ENCODE measurements at regions not wholly inside any gene's neighbourhood (a gene's known extent, or its start where the extent isn't known, plus 50 kb on each side); places are given as distances from the start of the nearest gene placed in this dataset.
A peak's percentile ranks its signal among the peaks of the same experiment; 100 is the strongest.

- DNase-seq, result no peak
Observed at GRCh38 chr17:15109608-15110007, 155.5 kb downstream of the PMP22 start.

- no peak for DNase-seq
Observed at GRCh38 chr17:15108992-15109391, 156.1 kb downstream of the PMP22 start.

GRCh38 chr17:15106540-15106939 is 158.6 kb downstream of the PMP22 start:
- no peak for DNase-seq

- DNase-seq, result no peak
Observed at GRCh38 chr17:15103785-15104184, 161.3 kb downstream of the PMP22 start.

- DNase-seq, result no peak
Observed at GRCh38 chr17:15101175-15101574, 164.0 kb downstream of the PMP22 start.

GRCh38 chr17:15096511-15096910 is 168.6 kb downstream of the PMP22 start:
- DNase-seq, result no peak

- DNase-seq, result no peak
Observed at GRCh38 chr17:15095935-15096334, 169.2 kb downstream of the PMP22 start.

GRCh38 chr17:15092762-15093161 is 172.4 kb downstream of the PMP22 start:
- DNase-seq, result no peak

- no peak for DNase-seq
Observed at GRCh38 chr17:15092261-15092660, 172.9 kb downstream of the PMP22 start.

GRCh38 chr17:15091825-15092224 is 173.3 kb downstream of the PMP22 start:
- DNase-seq, result no peak

- DNase-seq, result no peak
Observed at GRCh38 chr17:15090533-15090932, 174.6 kb downstream of the PMP22 start.

- no peak for DNase-seq
Observed at GRCh38 chr17:15087946-15088345, 177.2 kb downstream of the PMP22 start.

- peak; percentile 37 for DNase-seq
Observed at GRCh38 chr17:15086776-15087295, 178.3 kb downstream of the PMP22 start.

GRCh38 chr17:15085890-15086677 is 179.0 kb downstream of the PMP22 start:
- DNase-seq, result no peak

- DNase-seq, result no peak
Observed at GRCh38 chr17:15083225-15083624, 181.9 kb downstream of the PMP22 start.

GRCh38 chr17:15081008-15081407 is 184.1 kb downstream of the PMP22 start:
- DNase-seq, result no peak

GRCh38 chr17:15078570-15078969 is 186.6 kb downstream of the PMP22 start:
- no peak for DNase-seq

GRCh38 chr17:15076991-15077663 is 188.0 kb downstream of the PMP22 start:
- DNase-seq, result no peak

- no peak for DNase-seq
Observed at GRCh38 chr17:15051933-15052332, 213.2 kb downstream of the PMP22 start.

- DNase-seq, result no peak
Observed at GRCh38 chr17:15049795-15050160, 215.3 kb downstream of the PMP22 start.

- DNase-seq, result no peak
Observed at GRCh38 chr17:15048933-15049794, 216.0 kb downstream of the PMP22 start.

- no peak for DNase-seq
Observed at GRCh38 chr17:15048381-15048780, 216.7 kb downstream of the PMP22 start.
